ENCODE measurements at regions not wholly inside any gene's neighbourhood (a gene's known extent, or its start where the extent isn't known, plus 50 kb on each side); places are given as distances from the start of the nearest gene placed in this dataset.

GRCh38 chr7:68213838-68214237 is 1217.2 kb downstream of the TYW1 start:
- no peak overlapping the region for H2AFZ ChIP-seq (ENCODE audit: low read depth, low read length)
- no peak for DNase-seq (ENCODE audit: low read depth)

GRCh38 chr7:68216051-68216450 is 1219.4 kb downstream of the TYW1 start:
- Histone ChIP-seq H3K27ac (ENCODE audit: low read depth, low read length) (no peak overlapping the region), H4K20me1 (ENCODE audit: insufficient read depth, low read length) (no peaks in the 10 kb centered on the region), H3K79me2 (ENCODE audit: insufficient read depth, low read length) (no peaks in the 10 kb centered on the region), H3K9me3 (ENCODE audit: insufficient read depth, low read depth, low read length) (no peaks in the 10 kb centered on the region), H3K36me3 (ENCODE audit: insufficient read depth, low read length) (no peaks in the 10 kb centered on the region), H3K9ac (ENCODE audit: low read length) (no peak overlapping the region), H3K4me3 (ENCODE audit: insufficient read depth, low read depth, low read length) (no peak overlapping the region), H3K27me3 (ENCODE audit: insufficient read depth, low read length) (no peaks in the 10 kb centered on the region), H3K4me1 (ENCODE audit: insufficient read depth, low read length) (no peaks in the 10 kb centered on the region), H2AFZ (ENCODE audit: low read depth, low read length) (no peak overlapping the region), H3K4me2 (ENCODE audit: low read length) (no peak overlapping the region)
- Mint-ChIP-seq H3K4me3 (ENCODE audit: unreplicated experiment) (no peak overlapping the region), H3K27ac (ENCODE audit: unreplicated experiment) (no peak overlapping the region), H3K4me1 (ENCODE audit: low read depth, unreplicated experiment) (no peaks in the 10 kb centered on the region), H3K27me3 (ENCODE audit: low read depth, unreplicated experiment) (no peaks in the 10 kb centered on the region), H3K36me3 (ENCODE audit: low read depth, unreplicated experiment) (no peaks in the 10 kb centered on the region), H3K9me3 (ENCODE audit: unreplicated experiment) (peaks cover 5% of the 10 kb centered on the region)
- TF ChIP-seq, protein P1, sequence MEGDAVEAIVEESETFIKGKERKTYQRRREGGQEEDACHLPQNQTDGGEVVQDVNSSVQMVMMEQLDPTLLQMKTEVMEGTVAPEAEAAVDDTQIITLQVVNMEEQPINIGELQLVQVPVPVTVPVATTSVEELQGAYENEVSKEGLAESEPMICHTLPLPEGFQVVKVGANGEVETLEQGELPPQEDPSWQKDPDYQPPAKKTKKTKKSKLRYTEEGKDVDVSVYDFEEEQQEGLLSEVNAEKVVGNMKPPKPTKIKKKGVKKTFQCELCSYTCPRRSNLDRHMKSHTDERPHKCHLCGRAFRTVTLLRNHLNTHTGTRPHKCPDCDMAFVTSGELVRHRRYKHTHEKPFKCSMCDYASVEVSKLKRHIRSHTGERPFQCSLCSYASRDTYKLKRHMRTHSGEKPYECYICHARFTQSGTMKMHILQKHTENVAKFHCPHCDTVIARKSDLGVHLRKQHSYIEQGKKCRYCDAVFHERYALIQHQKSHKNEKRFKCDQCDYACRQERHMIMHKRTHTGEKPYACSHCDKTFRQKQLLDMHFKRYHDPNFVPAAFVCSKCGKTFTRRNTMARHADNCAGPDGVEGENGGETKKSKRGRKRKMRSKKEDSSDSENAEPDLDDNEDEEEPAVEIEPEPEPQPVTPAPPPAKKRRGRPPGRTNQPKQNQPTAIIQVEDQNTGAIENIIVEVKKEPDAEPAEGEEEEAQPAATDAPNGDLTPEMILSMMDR (IDR thresholded peaks at IDR 0.05; ENCODE audit: insufficient read depth, low read depth, low read length), result no peak
- no peak for TF ChIP-seq EZH2 (IDR thresholded peaks at IDR 0.05; ENCODE audit: insufficient read depth, low read length)
- DNase-seq (ENCODE audit: low read depth), result peak; percentile 63
- FAIRE-seq, result no peak

More at GRCh38 chr7:68213838-68214237, 1217.2 kb downstream of the TYW1 start:
- no peak overlapping the region for H3K9ac ChIP-seq (ENCODE audit: low read length)
- TF ChIP-seq EZH2 (IDR thresholded peaks at IDR 0.05; ENCODE audit: insufficient read depth, low read length), result no peak
- TF ChIP-seq, protein P1 (IDR thresholded peaks at IDR 0.05; ENCODE audit: insufficient read depth, low read depth, low read length), result no peak
- no peaks in the 10 kb centered on the region for H3K27me3 ChIP-seq (ENCODE audit: insufficient read depth, low read length)
- no peaks in the 10 kb centered on the region for H4K20me1 ChIP-seq (ENCODE audit: insufficient read depth, low read length)
- Mint-ChIP-seq H3K27me3 (ENCODE audit: low read depth, unreplicated experiment) (no peaks in the 10 kb centered on the region), H3K4me3 (ENCODE audit: unreplicated experiment) (no peak overlapping the region), H3K9me3 (ENCODE audit: unreplicated experiment) (peaks cover 5% of the 10 kb centered on the region), H3K4me1 (ENCODE audit: low read depth, unreplicated experiment) (no peaks in the 10 kb centered on the region), H3K27ac (ENCODE audit: unreplicated experiment) (no peak overlapping the region), H3K36me3 (ENCODE audit: low read depth, unreplicated experiment) (no peaks in the 10 kb centered on the region)
- H3K9me3 ChIP-seq (ENCODE audit: insufficient read depth, low read depth, low read length), result no peaks in the 10 kb centered on the region
- no peak overlapping the region for H3K27ac ChIP-seq (ENCODE audit: low read depth, low read length)
- H3K79me2 ChIP-seq (ENCODE audit: insufficient read depth, low read length), result no peaks in the 10 kb centered on the region
- H3K4me2 ChIP-seq (ENCODE audit: low read length), result no peak overlapping the region
- FAIRE-seq, result no peak
- H3K36me3 ChIP-seq (ENCODE audit: insufficient read depth, low read length), result no peaks in the 10 kb centered on the region
- H3K4me3 ChIP-seq (ENCODE audit: insufficient read depth, low read depth, low read length), result no peak overlapping the region
- H3K4me1 ChIP-seq (ENCODE audit: insufficient read depth, low read length), result no peaks in the 10 kb centered on the region

DNA sequence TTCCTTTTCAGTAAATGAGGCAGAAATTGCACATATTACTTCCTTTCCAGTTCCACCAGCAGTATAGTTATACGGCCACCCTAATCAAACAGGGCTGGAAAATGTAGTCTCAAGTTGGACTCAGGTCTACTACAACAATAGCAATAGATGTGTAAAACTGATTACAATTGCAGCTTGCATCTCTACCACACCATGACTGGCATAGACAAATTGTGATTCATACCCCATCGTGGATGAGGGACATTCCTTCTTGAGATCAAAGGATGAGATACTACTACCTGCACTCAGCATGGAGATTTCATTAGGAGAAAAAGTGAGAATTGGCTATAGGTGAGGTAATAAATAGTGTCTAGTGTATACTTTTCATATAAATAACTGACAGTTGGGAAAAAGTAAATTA is 1220.8 kb downstream of the TYW1 start:
- no peak overlapping the region for H3K4me3 Mint-ChIP-seq (ENCODE audit: unreplicated experiment)
- FAIRE-seq (no peak), DNase-seq (ENCODE audit: low read depth) (no peak)
- H3K27me3 Mint-ChIP-seq (ENCODE audit: low read depth, unreplicated experiment), result no peaks in the 10 kb centered on the region
- Histone ChIP-seq H3K9ac (ENCODE audit: low read length) (no peak overlapping the region), H3K4me1 (ENCODE audit: insufficient read depth, low read length) (no peaks in the 10 kb centered on the region), H3K79me2 (ENCODE audit: insufficient read depth, low read length) (no peaks in the 10 kb centered on the region), H3K4me2 (ENCODE audit: low read length) (no peak overlapping the region), H3K27me3 (ENCODE audit: insufficient read depth, low read length) (no peaks in the 10 kb centered on the region), H3K27ac (ENCODE audit: low read depth, low read length) (no peak overlapping the region), H3K9me3 (ENCODE audit: insufficient read depth, low read depth, low read length) (no peaks in the 10 kb centered on the region), H4K20me1 (ENCODE audit: insufficient read depth, low read length) (no peaks in the 10 kb centered on the region), H3K4me3 (ENCODE audit: insufficient read depth, low read depth, low read length) (no peak overlapping the region), H3K36me3 (ENCODE audit: insufficient read depth, low read length) (no peaks in the 10 kb centered on the region), H2AFZ (ENCODE audit: low read depth, low read length) (no peak overlapping the region)
- no peaks in the 10 kb centered on the region for H3K4me1 Mint-ChIP-seq (ENCODE audit: low read depth, unreplicated experiment)
- H3K27ac Mint-ChIP-seq (ENCODE audit: unreplicated experiment), result no peak overlapping the region
- no peaks in the 10 kb centered on the region for H3K36me3 Mint-ChIP-seq (ENCODE audit: low read depth, unreplicated experiment)
- TF ChIP-seq EZH2 (IDR thresholded peaks at IDR 0.05; ENCODE audit: insufficient read depth, low read length), result no peak
- TF ChIP-seq, protein P1 (IDR thresholded peaks at IDR 0.05; ENCODE audit: insufficient read depth, low read depth, low read length), result no peak
- peaks cover 9% of the 10 kb centered on the region for H3K9me3 Mint-ChIP-seq (ENCODE audit: unreplicated experiment)

All from astrocyte (in vitro differentiated cells and primary cell).